ENCODE measurements at regions not wholly inside any gene's neighbourhood (a gene's known extent, or its start where the extent isn't known, plus 50 kb on each side); places are given as distances from the start of the nearest gene placed in this dataset.
"Not testable (repeated sequence)": the region's sequence is repeated elsewhere in the genome, so short reads cannot be mapped to it uniquely, and the experiment has no call there.

DNA sequence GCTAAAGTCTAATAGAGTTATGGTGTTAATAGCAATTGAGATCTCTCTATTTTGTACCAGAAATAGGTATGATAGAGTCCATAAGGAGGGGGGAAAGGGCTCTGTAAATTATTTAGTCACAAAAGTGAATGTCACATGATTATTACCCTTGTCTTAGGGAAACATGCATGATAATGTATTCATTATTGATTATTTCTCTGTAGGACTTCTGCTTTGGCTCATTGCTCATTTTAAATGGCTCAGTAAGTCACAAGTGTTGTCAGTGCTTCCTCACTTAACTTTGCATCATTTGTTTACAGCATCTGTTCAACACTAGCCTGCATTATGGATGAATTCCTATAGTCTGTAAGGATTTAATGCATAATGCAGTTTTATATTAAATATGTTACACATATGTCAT is 788.8 kb upstream of the EDIL3 start:
- no peak for DNase-seq

DNA sequence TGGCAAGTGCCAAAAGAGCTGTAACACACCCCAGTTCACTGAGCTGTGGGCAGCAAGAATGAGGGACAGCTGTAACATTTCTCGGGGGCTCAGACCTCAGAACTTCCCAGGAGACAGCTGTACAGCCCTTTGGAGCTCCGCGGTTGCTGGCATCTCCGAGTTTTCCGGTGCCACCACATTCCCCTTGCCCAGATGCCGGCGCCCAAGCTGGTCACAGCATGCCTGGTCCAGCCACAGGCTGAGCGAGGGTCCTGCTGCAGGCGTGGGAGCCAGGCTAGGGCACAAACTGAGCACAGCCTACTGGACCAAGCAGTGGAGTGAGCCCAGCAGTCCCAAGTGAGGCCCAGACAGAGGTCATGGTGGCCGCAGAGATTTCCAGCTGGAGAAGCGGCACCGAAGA is 797.7 kb upstream of the EDIL3 start:
- no peak for DNase-seq

DNA sequence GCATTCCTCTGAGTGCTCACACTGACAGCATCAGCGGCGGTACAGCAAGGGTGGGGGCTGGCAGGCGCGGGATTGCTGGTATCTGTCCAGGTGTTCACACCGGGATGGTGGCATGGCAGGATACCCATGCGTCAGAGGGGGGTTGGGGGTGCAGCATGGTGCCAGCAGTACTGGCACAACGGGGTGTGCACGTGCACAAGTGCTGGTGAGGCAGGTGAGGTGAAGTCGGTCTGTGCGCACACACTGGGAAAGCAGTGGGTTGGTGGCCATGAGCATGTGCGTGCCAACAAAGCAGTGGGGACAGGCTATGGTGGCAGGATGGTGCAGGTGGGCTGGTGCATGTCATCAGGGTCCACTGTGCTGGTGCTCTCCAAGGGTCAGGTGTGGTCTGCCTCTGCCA is 819.6 kb upstream of the EDIL3 start:
- DNase-seq, result no peak

DNA sequence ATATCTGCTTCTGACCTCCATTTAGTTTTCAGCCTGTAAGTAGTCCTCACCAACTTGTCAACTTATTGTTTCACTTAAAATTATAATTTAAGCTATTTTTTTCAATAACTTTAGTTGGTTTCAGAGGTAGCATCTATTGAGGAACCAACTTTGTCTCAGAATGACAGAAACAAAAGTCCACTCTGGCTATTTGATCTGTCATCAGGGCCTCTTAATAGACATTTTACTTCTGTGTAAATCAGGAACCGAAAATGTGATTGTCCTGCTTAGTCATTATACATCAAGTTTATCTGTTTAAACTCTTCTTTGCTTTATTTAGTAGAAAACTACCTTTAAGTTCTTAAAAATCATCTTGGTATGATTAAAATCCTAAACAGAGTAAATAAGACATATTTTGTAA is 820.8 kb upstream of the EDIL3 start:
- no peak for DNase-seq

DNA sequence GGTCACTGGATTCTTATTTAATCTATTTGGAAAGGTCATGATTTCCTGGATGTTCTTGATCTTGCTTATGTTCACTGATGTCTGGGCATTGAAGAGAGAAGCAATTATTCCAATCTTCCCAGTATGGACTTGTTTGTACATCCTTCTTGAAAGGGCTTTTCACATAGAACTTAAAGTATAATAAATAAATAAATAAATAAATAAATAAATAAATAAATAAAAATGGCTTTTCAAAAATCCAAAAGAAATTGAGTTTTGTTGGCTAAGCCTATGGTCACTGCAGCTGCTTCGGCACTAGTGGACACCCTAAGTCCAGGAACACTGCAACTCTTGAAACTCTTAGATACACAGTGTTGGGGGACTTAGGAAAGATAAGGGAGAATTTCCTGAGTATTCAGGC is 840.7 kb upstream of the EDIL3 start:
- no peak for DNase-seq

DNA sequence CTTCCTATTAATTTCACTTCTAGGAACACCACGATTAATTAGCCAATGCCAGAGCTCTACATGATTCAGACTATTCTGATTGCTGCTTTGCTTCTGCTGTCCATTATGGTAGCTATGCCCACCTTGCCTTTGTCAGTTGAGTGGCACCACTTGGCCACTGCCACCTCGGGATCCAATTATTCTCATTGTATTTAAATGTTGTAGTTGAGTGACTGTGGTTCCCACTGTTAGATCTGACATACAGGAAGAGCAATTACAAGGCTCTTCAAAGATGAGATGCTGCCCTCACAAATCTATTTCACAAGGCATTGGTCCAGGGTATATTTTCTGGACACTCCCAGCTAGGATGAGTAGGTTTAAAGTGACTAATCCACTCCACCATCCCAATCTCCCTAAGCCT is 864.5 kb upstream of the EDIL3 start:
- no peak for DNase-seq

DNA sequence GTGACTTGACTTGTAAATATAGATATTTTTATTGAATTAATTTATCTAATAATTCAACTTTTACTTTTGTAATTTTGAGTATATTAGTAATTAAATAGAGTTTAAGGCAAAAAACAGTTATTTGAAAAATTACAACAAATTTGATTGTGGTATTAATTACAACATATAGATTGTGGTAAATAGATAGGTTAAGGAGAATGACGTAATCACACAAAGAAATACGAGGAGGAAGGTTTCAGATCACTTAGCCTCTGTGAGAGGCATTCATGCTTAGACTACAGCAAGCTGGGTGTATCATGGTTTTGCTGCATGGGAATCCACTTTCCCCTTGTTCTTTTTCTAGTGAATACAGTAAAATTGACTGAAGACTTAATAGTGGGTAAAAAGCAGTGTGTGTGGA is 878.4 kb upstream of the EDIL3 start:
- DNase-seq, result no peak

DNA sequence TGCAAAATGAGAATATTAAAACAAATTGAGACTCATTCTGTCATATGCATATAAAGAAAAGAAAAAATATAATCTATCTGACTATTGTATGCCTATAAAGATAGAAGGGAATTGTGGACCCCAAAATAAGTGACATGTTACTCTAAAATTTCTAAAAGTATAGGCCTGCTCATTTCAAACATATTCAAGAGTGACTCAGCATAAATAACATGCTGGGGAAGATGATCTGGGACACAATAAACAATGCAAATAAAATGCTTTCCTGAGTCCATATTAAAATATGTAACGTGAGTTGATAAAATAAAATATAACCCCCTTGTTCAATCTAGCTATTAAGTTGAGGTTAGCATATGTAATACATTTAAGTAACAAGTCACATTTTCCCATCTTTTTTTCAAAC is 882.0 kb upstream of the EDIL3 start:
- DNase-seq, result no peak

DNA sequence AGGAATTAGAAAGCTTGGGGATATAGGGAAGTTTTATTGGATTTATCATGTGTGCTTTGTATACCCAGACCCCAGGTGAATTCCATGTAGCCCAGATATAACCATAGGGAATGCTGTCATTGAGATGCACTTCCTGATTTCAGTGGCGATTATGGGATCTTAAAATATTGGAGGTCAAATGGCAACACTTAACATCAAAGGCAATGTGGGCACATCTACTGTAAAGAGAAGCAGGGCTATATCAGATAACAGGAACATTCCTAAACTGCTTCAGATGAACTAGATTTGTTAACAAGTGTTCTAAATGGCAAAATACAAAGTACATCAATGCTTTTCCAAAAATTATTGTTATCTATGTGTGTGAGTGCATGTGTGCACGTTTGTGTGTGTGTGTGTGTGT is 883.5 kb upstream of the EDIL3 start:
- no peak for DNase-seq

DNA sequence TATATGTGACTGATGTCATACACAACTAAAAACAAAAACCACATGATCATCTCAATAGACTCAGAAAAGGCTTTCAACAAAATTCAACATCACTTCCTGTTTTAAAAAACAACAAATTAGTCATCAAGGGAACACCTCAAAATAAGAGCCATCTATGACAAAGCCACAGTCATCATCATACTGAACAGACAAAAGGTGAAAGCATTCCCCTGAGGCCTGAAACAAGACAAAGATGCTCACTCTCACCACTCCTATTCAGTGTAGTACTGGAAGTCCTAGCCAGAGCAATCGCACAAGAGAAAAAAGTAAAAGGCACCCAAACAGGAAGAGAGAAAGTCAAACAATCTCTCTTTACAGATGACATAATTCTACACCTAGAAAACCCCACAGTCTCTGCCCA is 893.5 kb upstream of the EDIL3 start:
- DNase-seq, result no peak

DNA sequence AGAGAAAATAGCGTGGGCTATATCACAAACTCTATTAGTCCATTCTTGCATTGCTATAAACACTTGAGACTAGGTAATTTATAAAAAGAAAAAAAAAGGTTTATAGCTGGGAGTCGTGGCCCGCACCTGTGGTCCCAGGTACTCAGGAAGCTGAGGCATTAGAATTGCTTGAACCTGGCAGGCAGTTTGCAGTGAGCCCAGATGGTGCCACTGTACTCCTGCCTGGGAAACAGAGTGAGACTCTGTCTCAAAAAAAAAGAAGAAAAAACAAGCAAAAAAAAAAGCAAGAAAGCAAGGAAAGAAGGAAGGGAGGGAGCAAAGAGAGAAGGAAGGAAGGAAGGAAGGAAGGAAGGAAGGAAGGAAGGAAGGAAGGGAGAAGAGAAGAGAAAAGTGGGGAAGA is 904.2 kb upstream of the EDIL3 start:
- DNase-seq, result no peak

DNA sequence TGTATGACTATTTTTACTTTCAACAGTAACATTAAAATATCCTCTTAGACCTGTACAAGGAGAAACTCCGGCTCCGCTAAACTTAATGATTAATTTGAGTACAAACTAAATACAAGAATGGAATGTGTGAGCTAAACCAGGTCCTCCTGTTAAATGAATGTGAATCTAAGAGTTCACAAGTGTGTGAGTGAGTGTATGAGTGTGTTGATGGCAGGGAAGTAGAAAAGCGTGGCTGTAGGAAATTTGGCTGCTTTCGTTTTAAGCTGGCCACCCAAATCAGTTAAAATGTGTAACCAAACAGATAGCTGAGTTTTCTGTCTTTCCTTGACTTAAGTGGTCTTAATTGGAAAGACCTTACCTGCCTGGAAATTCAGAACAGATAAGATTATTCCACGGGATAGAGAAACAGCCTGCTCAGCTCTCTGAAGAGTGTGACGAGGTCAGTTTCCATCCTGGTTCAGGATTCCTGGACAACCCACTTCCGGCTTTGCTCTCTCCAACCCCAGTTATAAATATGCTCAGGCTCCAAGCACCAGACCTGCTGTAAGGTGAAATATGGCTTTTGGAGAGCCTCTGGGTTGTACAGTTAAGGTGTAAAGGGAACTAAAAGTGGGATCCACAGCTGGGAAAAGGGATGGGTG is 908.6 kb upstream of the EDIL3 start:
- DNase-seq, result no peak

DNA sequence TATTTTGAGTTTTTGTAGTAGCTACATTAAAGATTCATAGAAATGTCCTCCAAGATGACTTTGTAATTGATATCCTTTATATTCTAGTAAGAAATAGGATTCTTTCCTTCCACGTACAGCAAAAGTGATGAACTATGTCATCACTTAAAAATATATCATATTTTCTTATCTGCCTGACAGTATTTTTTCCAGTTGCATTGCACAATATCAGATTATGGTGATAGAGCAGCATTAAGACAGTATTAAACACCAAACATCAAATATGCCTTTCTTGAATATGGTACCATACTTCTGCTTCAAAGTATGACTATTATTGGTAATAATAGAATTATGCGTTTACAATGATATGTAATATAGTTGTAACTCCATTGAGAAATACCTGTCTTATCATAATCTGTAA is 919.8 kb upstream of the EDIL3 start:
- DNase-seq, result no peak

DNA sequence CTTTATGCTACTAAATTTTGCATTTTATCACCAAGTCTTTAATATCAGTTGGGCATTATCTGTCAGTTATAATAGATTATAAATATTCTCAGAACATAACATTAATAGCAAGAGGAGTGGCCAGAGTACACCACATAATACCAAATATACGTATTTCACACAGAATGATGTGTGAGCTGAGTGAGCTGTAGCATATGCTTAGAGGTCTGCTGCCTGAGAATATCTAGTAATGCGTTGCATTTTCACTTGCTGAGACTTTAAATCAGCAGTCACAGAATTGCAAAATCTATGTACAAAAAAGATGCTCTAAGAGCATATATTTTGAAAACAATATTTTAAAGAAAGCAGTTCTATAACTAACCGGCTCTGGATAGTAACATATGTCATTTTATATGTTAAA is 921.1 kb upstream of the EDIL3 start:
- no peak for DNase-seq

DNA sequence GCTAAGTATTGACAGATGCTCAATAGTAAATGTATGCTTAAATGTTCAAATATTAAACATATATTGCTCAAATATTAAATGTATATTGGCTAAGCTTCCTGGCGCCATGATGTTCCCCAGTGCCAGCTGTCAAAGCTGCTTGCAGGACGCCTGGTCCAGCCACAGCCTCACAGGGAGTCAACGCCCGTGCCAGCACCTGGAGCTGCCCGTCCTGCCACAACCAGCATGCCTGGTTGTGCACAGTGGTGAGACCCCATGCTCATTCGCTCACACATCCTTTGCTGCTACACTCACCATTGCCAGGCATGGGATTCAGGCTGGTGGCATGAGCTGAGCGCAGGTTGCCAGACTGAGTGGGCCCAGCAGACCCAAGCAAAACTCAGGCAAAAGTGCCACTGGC is 926.9 kb upstream of the EDIL3 start:
- no peak for DNase-seq

DNA sequence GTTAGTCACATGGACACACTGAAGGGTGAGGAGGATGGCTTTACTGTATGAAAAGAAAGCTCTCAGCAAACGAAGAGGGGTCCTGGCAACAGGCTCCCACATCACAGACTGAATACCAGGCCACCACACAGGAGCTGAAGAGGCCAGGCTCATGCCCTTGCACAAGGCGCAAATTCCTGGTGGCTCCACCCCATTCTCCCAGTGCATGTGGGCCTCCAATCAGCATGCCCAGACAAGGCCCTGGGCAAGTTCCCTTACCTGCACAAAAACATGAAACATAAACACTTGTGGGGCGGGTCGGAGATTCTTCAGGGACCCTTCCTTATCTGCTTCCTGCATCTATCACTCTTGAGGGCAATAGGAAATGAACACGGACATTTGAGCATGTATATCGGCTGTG is 935.8 kb upstream of the EDIL3 start:
- no peak for DNase-seq

DNA sequence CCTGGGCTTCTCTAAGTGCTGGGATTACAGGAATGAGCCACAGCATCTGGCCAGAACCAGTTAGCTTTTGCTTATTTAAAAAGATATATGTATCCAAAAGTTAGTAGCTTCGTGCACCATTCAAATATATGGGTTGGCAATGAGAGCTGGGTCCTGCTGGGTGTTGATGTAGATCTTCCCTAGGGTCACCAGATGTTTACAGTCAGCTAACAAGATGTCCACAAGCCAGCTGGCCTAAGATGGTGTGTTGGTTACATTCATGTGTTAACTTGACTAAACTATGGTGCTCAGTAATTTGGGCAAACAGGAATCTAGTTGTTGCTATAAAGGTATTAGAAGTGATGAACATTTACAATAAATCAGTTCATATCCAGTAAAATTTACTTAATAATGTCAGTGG is 948.6 kb upstream of the EDIL3 start:
- DNase-seq, result no peak

DNA sequence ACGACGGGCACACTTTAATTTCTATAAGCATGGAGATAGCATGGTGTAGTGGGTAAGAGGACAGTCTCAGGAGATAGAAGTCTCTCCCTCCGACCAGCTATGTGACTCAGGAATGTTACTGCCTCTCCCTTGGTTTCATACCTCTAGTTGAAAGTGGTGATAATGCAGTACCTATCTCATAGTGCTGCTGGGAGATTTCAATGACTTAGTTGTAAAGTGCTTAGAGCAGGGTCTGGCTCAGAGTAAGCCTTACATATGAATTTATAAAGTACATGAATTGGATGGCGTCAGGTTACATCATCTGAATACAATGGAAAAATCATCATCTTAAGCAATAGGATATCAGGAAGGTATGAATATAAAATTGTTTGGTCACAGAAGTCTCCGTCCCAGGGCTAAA is 952.8 kb upstream of the EDIL3 start:
- DNase-seq, result no peak

DNA sequence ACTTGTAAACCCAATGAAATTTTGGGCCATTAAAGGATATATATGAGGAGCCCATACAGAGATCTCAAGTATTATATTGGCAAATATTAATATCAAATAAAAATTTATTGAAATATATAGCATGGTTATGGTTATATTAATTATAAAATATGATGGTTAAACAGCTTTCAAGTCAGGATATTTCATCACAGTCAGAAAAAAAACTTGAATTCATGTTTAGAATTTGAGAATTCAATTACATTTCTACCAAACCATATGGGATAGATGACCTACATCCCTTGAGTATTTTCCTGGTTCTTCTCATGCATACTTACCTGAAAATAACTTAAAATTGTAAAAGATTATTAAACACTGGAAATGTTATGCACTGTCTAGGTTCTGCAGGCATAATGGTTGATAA is 956.1 kb upstream of the EDIL3 start:
- DNase-seq, result no peak

DNA sequence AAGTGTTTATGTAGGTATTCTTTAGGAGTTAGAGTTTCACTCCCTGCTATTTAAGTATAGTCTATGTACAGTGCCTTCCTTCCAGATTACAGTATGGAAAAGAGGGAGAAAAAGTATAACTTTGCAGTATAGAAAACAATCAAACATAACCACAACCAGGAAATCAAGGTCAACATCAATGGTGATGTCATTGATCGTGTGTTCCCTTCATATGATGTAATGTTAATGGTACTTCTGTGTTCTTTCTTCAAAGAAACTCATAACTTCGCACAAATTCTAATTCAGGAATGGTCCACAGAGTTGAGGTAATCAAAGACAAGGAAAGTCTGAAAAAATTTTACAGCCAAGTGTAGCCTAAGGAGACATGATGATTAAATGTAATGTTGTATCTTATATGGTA is 961.1 kb upstream of the EDIL3 start:
- DNase-seq, result no peak

DNA sequence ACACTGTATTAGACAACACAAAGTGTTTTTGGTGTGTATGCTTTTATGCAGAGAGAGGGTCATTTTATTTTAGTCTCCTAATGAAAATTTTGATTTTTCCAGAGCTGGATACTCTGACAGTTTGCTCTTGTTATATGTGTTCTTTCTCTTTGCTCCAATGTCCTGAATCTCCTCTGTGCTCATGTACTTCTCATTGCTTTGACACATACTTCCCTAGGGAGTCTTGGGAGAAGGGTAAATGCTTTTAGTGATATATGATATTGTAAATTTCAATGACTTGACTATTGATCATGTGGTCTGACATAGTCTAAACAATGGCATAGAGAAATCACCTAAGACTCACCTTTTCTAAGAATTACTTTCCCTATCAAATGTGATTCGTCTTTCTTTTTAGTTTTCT is 972.6 kb upstream of the EDIL3 start:
- DNase-seq, result no peak

DNA sequence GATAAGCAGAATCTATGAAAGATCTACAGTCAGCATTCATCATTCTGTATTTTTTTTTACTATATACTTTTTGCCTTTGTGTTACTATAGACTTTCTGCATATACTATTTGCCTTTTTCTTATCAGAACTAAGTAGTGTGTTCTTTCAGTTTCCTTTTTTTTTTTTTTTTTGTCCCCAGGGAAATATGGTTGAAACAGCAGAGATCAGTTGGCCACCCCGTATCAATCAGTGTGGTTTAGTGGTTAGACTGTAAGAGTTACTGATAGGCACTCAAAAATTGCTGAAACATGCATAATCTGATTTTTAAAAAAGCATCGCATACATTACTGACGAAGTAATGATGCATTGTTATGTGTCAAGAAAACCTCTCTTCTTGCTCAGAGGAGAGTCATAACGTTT is 990.8 kb upstream of the EDIL3 start:
- DNase-seq, result no peak

DNA sequence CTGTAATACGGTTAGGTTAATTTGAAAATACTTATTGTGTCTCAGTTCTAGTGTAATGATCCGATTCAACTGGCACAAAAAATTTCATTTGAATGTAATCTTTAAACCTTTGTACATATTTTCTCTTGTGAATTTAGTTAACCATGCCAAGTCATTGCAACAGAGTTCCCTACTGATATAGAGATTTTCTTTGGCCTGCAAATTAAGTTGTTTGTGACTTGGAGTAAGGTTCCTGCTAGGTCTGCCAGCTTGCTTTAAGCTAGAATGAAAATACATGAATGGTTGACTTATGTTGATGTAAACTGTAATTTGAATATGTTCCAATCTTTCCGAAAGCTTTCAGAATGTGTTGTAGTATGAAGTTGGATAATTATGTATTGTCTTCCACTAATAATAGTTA is 1004.1 kb upstream of the EDIL3 start:
- no peak for DNase-seq

DNA sequence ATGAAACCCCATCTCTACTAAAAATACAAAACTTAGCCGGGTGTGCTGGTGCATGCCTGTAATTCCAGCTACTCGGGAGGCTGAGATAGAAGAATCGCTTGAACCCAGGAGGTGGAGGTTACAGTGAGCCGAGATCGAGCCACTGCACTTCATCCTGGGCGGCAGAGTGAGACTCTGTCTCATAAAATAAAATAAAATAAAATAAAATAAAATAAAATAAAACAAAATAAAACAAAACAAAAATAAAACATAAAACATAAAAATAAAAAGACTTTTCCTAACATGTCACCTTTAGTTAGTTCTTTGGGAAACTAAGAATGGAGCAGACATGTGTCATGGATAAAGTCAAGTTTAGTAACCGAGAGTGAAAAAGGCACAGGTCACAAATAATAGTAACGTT is 1007.6 kb upstream of the EDIL3 start:
- not testable (repeated sequence) for DNase-seq

DNA sequence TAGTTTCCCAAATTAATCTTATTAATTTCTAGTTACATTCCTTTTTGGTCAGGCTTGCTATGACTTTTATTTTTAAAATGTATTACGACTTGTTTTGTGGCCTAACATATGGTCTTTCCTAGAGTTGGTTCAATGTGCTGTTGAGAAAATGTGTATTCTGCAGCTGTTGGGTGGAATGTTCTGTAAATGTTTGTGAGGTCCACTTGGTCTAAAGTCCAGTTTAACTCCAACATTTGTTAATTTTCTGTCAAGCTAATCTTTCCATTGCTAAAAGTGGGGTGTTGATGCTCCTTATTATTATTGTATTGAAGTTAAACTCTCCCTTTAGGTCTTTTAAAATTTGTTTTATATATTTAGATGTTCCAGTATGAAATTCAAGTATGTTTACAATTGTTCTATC is 1010.8 kb upstream of the EDIL3 start:
- no peak for DNase-seq

DNA sequence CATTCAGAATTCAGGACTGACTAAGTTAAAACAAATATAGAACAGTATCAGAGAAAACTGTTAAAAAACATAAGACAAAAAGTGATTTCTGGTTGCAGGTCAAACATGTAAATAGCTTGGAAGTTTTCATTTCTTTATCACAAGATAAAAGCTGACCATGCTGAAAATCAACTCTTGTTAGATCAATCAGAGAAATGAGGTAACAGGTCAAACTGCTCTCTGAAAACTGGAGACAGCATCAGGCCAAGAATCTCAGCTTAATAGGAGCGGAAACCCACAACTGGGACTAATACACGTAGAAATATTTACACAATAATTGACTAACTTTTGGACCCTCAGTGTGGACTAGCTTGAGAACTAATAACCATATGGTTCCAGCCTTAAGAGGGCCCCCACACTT is 1012.8 kb upstream of the EDIL3 start:
- no peak for DNase-seq

All from CD4-positive, alpha-beta T cell treated with Interferon alpha-2 for 1 hour (primary cell).